GM19467 (cell line): ENCODE measurements at regions not wholly inside any gene's neighbourhood (a gene's known extent, or its start where the extent isn't known, plus 50 kb on each side); places are given as distances from the start of the nearest gene placed in this dataset.
A peak's percentile ranks its signal among the peaks of the same experiment; 100 is the strongest.
"Not testable (repeated sequence)": the region's sequence is repeated elsewhere in the genome, so short reads cannot be mapped to it uniquely, and the experiment has no call there.

Experiments
- ATAC-seq: cut with Tn5 transposase; IDR thresholded peaks from one replicate; pipeline ENCODE4 v1.9.1; 2021; ENCODE audit warnings: mild to moderate bottlenecking, moderate library complexity; ENCODE audit not compliant: unreplicated experiment

GRCh38 chr5:86493777-86494176 is 124.0 kb upstream of the COX7C start:
- ATAC-seq = no peak

GRCh38 chr5:86500947-86501346 is 116.8 kb upstream of the COX7C start:
- ATAC-seq = no peak

DNA sequence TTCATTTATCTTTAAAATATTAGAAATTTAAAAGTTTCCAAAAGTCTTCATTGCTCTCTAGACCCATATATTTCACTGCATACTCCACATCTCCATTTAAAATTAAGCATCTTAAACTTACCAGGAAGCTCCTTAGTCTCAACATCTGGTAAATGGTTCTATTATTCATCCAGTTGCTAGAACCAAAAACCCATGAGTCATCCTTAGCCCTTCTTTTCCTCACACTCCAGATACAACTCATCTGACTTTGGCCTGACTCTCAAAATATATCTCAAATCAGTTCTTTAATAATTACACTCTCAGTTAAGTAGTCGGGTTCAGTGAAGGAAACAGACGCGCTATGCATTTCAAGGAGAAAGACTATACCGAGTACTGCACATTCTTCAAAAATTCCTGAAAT is 110.2 kb upstream of the COX7C start:
- ATAC-seq = no peak

- ATAC-seq = not testable (repeated sequence)
These were observed 107.3 kb upstream of the COX7C start for GRCh38 chr5:86510330-86510915.

- ATAC-seq = no peak
These were observed 94.0 kb upstream of the COX7C start for GRCh38 chr5:86523718-86524117.

DNA sequence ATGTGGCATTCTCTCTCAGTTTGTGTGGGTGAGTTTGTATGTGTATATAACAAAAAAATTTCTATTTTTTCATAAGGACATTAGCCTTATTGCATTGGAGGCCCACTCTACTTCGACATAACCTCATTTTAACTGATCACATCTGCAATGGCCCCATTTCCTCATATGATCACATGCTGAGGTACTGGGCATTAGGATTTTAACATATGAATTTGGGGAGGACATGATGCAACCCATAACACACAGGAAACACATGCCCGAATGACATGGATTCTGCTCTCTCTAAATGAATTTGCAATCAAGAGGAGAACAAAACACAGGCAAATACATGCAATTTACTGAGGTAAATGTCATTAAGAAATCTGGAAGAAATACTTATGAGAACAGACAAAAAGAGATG is 92.1 kb upstream of the COX7C start:
- no peak for ATAC-seq

DNA sequence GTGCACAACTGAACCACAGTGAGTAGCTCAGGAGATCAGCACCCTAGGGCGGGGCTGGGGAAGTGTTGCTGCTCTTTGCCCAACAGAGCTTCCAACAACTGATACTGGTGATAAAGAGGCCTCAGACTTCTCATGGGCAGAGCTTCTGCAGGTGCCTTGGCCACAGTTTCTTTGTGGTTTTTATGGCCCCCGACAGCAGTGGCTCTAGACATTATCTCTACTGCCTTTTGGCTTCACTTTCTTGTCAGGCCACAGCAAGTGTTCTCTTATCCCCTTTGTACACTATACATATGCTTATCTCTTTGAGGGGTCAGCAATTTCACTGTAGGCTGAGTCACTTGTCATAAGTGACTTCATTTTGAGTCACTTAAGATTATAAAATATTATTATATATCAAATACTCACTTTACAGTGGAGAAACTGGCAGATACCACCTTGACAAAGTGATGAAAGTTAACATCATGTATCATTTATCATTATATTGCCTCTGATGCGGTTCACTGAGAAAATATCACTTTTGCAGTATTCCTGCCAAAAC is 90.9 kb upstream of the COX7C start:
- no peak for ATAC-seq

DNA sequence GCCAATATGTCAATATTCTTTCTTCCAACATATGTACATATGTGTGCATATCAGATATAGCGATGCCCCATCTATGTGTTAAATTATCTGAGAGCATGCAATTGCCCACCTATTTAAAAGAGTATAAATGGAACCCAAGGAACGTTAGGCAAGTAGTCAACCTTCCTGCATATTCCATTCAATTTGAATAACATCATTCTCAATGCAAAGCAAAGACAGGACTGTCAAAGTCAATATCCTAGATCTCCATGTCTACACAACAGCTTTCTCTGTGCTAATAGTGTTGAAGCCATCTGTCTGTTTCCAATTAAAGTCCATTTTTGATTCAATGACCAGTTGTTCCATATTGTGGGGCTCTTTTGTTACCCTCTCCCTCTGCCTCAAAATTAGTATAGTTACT is 85.3 kb upstream of the COX7C start:
- ATAC-seq = no peak

GRCh38 chr5:86536396-86536795 is 81.3 kb upstream of the COX7C start:
- ATAC-seq = no peak

- no peak for ATAC-seq
These were observed 75.2 kb upstream of the COX7C start for GRCh38 chr5:86542532-86542931.

- ATAC-seq = no peak
These were observed 71.7 kb upstream of the COX7C start for GRCh38 chr5:86546044-86546443.

- ATAC-seq = no peak
These were observed 71.2 kb upstream of the COX7C start for GRCh38 chr5:86546582-86546981.

DNA sequence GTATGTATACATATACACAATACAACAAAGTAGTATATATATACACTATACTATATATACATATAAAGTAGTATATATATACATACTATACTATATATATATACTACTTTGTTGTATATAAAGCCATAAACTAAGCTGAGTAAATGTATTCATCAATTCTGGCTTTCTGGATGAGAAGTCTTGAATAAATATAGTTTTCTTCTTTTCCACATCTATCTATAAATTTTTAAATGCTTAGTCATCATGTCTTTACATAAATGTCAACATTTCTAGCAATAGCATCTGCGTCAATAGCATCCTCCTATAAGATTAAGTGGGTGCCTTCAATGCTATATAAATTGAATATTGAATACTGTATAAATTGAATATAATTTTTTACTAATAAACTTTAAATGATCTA is 63.1 kb upstream of the COX7C start:
- ATAC-seq = no peak

- no peak for ATAC-seq
These were observed 59.8 kb upstream of the COX7C start for GRCh38 chr5:86557920-86558319.

DNA sequence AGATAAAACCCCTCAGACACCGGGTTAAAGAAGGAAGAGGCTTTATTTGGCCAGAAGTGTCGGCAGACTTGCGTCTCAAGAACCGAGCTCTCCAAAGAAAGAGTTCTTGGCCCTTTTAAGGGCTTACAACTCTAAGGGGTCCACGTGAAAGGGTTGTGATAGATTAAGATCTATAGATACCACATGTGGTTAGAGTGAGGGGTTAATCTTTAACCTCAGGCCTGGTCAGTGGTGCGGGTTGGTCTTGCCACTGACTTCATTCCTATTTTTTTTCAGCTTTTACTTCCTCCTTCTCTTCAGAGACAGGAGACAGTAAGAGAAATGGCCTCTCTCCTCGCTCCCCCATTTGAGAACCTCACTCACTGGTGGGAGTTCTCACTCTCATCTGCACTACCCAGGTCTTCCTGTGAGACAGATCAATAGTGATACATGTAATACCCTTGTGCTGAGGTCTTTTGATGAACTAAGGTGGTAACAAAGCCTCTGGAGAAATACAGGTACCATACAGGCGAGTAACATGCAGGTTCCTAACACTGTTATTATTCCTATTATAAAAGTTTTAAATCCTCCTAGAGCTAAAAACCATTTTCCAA is 52.4 kb upstream of the COX7C start:
- peak; percentile 71 for ATAC-seq

- ATAC-seq = not testable (repeated sequence)
These were observed 51.7 kb upstream of the COX7C start for GRCh38 chr5:86566030-86566429.
